ENCODE measurements at regions not wholly inside any gene's neighbourhood (a gene's known extent, or its start where the extent isn't known, plus 50 kb on each side); places are given as distances from the start of the nearest gene placed in this dataset.

GRCh38 chr11:57123590-57123989 is 58.2 kb upstream of the LRRC55 start:
- TF ChIP-seq, protein P1, sequence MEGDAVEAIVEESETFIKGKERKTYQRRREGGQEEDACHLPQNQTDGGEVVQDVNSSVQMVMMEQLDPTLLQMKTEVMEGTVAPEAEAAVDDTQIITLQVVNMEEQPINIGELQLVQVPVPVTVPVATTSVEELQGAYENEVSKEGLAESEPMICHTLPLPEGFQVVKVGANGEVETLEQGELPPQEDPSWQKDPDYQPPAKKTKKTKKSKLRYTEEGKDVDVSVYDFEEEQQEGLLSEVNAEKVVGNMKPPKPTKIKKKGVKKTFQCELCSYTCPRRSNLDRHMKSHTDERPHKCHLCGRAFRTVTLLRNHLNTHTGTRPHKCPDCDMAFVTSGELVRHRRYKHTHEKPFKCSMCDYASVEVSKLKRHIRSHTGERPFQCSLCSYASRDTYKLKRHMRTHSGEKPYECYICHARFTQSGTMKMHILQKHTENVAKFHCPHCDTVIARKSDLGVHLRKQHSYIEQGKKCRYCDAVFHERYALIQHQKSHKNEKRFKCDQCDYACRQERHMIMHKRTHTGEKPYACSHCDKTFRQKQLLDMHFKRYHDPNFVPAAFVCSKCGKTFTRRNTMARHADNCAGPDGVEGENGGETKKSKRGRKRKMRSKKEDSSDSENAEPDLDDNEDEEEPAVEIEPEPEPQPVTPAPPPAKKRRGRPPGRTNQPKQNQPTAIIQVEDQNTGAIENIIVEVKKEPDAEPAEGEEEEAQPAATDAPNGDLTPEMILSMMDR (IDR thresholded peaks at IDR 0.05): no peak
- TF ChIP-seq POLR2A (IDR thresholded peaks at IDR 0.05): no peak
